Inflammatory macrophage treated with lipopolysaccharide for 4 hours (primary cell): ENCODE measurements at regions not wholly inside any gene's neighbourhood (a gene's known extent, or its start where the extent isn't known, plus 50 kb on each side); places are given as distances from the start of the nearest gene placed in this dataset.
A peak's percentile ranks its signal among the peaks of the same experiment; 100 is the strongest.
"Not testable (repeated sequence)": the region's sequence is repeated elsewhere in the genome, so short reads cannot be mapped to it uniquely, and the experiment has no call there.

Experiments used
- DNase-seq: peaks from one replicate; pipeline ENCODE4 v3.0.0-alpha.2; 2020

DNA sequence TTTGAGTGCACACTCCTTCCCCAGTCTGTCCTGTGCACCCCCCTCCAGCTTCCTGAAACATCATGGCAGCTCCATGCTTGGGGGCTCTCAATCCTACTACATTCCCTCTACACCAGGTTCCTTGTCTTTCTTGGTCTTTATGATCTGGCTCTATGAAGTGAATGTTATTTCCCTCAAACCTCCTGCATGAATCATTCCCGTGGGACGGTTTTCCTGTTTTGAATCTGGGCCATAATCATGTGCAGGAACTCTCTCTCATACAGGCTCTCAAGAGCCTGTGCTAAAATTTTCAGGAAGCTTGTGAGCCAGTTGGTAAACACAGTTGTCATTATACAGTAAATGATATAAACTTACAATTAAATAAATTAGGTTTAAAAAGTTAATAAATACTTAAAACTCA is 89.8 kb upstream of the KCNE2 start:
- DNase-seq, result peak; percentile 12

DNA sequence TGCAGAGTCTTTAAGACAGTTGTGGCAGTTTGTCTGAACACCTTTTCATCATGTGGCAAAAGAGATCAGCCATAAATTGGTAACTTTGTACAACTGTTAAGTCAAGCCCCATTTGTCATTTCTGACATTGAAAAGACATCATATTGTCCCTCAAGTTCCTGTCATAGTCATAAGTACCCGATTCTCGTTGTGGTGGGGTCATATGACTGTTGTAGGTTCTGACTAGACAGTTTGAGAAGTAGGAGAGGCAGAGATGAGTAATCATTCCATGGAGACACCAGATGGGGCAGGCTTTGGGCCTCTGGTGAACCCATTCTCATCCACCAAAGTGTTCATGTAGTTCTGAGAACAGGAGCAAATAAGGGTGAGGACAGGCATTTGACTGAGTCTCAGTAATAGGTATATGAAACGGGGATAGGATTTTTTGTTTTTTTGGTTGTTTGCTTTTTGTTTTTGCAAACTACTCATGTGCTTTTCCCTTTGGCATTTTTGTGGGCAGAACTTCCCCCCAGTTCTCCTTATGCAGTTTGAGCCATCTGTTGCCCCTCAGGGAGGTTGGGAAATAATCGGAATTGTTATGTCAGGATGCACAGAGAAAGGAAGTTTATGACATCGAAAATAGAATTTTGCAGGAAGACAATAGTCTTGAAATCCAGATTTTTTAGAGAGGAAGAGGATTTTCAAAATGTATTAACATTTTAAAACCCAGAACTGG is 86.9 kb upstream of the KCNE2 start:
- peak; percentile 74 for DNase-seq

DNA sequence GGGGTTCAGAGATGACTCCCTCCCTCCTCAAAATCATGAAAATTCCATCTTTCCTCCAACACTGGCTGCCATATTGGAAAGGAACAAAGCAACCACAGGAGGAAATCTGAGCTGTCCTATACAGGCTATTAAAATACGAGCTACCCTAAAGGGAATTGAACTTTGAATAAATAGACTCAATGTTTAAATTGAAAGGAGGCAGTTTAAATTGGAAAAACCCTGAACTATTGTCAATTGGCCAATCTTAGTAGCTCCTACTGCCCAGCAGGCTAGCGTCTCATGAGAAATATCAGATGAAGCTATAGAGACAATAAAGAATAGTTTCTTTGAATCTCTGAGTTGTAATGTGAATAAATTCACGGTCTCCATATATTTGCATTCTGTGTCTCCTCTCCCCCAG is 85.4 kb upstream of the KCNE2 start:
- no peak for DNase-seq

DNA sequence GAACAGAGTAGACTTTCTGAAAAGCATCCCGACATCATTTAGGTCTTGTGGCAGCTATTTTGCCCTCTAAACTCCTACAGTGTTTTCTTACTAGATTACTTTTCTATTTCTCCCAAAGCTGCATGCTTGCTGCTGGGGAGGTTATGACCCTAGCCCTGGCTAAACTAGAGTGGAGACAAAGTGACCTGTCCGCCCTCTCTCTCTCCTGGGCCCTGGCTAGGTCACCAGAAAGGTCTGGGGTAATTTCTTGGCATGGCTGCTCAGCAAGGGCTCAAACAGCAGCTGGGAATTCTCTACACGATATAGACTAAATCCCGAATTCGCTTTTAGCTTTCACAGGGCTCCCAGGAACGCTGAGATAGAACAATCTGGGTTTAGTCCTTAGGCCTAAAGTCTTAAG is 84.5 kb upstream of the KCNE2 start:
- no peak for DNase-seq

DNA sequence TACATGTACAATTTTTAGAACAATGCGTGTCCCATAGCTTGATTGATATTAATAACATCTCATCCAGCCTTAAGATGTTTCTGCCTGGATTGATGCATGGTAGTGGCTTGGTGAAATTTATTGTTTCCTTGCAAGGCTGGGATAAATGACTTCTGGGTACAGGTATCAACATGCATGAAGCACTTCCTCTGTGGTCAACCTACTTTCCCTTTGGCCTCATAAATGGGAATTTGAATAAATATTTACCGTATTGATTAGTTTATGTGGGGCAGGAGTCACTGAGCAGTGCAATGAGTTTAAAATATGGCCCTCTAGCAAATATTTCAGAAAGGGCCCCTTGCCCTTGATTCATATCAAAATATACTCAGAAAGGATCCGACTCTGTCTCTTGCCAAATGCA is 83.9 kb upstream of the KCNE2 start:
- DNase-seq, result no peak

DNA sequence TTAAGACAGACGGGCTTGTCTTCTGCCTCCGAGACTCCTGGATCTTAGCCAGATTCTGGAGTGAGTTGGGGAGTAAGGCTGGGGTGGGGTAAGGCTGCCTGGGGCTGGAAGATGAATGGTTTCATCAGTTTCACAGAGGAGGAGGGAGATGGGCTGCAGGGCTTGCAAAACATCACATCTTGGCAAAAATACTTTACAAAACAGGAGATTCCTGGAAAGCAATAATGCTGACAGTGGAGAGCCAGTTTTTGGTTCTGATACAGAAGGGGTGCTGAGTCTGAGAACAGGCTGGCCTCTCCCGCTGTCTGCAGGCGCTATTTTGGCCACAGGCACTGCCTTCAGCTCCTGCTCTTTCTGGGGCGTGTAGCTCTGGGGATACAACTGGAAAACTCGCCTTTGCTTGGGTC is 83.4 kb upstream of the KCNE2 start:
- no peak for DNase-seq

DNA sequence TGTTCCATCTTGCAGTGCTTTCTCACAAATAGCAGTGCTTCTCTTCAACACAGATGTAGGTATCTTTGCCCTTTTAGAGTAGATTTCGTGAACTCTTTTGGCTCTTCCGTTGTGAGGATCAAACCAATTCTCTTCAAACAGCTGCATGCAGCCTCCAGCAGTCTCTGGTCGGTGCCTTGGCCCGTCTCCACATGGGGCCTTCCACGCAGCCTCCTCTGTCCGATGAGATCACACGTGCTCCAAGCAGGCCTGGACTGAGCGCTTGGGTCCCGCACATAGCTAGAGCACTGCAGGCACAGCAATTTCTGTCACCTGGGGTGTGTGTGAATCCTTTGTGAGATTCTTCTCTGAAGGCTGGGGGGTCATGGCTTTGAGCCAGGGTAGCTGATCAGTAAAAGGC is 82.8 kb upstream of the KCNE2 start:
- no peak for DNase-seq

DNA sequence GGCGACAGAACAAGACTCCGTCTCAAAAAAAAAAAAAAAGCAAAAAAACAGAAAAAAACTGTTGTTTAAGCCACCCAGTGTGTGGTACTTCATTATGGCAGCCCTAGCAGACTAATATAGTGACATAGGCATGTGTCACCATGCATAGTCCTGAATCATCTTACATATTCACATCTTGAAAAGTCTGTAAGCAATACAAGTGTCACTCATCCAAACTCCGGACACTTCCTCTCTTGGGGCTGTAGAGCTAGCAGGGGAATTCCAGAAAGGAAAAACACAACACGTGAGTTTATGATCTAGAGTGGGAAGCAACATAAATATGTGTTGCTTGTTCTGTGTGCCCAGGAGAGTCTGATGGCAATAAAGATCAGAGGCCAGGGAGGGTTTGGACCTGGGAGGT is 81.6 kb upstream of the KCNE2 start:
- peak; percentile 88 for DNase-seq

DNA sequence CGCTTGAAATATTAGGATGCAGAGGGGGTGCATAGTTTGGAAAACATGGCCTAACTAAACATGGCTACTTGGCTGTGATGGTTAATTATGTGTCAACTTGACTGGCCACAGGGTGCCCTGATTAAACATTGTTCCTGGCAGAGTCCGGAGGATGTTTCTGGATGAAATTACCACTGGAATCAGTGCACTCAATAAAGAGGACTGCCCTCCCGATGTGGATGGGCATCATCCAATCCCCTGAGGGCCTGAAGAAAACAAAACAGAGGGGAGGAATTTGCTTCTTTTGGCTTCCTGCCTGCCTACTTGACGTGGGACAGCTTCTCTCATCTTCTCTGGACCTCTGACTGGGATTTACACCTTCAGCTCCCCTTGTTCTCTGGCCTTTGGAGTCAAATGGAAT is 79.1 kb upstream of the KCNE2 start:
- no peak for DNase-seq

DNA sequence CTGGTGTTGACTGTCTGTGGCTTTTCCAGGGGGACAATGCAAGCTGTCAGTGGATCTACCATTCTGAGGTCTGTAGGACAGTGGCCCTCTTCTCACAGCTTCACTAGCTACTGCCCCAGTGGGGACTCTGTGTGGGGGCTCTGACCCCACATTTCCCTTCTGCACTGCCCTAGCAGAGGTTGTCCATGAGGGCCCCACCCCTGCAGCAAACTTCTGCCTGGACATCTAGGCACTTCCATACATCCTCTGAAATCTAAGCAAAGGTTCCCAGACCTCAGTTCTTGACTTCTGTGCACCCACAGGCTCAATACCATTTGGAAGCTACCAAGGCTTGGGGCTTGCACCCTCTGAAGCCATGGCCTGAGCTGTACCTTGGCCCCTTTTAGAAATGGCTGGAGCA is 75.8 kb upstream of the KCNE2 start:
- DNase-seq, result not testable (repeated sequence)

DNA sequence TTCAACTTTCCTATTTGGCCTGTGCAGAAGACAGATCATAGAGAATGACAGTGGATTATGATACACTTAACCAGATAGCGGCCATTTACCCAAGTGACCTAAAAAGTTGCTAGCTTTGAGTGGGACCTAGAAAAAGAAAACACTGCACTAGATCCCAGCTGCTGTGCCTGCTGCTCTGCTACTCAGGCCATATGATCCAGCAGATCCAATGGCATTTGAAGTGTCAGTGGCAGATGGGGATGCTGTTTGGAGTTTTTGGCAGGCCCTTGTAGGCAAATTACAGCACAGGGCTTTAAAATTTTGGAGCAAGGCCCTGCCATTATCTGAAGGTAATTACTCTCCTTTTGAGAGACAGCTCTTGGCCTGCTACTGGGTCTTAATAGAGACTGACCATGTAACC is 74.0 kb upstream of the KCNE2 start:
- DNase-seq, result no peak

DNA sequence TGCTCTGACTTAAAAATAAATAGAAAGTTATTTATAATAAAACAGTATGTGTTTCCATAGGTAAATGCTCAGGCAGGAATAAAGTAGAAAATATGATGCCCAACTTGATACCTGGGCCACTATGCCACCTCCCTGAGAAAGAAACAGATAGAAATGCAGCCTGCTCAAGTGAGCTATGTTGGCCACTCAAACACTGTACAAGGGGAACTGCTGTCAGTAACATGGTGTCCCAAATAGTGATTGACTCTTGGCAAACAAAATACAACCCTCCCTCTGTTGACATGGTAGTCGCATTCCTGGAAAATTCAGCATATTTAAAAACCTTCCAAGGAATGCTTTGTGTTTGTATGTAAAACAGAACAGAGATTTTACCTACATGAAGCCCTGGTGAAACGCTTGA is 66.9 kb upstream of the KCNE2 start:
- no peak for DNase-seq

DNA sequence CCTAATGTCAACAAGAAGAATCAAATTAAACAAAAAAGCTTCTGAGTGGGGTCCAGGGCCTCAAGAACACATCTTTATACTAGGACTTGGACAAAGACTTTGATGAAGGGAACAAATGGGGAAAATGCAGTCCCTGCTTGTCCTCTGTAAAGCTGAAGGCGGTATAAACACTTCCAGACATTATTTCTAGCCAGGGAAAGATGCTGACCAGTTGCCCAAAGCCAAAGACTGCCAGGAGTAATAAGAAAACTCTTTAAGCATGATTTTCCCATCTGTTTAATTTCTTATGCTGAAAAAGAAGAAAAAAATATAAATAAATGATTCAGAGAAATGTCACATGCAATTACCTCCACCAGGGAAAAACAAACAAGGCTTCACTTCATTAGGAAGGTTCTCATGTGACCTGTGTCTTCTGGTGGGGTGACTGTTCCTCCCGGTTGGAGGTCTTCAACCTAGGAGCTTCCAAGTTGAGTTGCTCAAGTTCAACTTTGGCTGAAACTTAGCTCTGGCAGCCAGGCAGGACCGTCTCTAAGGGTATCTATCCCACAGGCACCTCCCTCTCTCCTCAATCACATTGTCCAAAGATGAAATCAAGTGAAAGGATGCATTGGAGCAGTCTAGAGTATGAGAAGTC is 65.2 kb upstream of the KCNE2 start:
- DNase-seq, result no peak

DNA sequence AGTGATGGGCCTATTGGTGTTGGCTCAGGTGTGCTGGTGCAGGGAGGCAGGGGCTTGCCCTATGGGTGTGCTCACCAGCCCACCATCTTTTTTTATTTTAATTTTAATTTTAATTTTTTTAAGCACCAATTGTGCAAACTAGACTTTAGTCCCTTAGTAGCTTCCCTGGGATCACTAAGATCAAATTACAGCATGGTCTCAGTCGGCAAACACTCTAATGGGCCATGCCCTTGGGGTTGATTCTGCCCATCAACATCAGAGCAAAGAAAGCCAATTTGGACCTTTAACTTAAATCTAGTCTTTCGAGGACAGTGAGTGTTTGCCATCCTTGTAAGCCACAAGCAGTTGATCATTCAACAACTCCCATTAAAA is 64.7 kb upstream of the KCNE2 start:
- no peak for DNase-seq

DNA sequence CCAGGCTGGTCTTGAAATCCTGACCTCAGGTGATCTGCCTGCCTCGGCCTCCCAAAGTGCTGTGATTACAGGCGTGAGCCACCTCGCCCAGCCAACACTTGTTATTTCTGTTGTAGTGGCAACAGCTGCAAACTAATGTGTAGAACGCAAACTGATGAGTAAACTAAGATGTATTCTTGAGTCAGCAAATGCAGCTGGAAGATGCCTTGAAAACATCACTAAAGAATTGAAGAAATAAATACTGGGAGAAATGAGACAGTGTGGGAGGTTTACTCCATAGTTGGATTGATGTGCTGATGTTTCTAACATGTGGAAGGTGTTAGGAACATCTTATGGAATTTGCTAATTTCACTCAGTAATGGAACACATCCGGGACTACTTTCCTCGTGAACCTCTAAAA is 61.3 kb upstream of the KCNE2 start:
- no peak for DNase-seq

DNA sequence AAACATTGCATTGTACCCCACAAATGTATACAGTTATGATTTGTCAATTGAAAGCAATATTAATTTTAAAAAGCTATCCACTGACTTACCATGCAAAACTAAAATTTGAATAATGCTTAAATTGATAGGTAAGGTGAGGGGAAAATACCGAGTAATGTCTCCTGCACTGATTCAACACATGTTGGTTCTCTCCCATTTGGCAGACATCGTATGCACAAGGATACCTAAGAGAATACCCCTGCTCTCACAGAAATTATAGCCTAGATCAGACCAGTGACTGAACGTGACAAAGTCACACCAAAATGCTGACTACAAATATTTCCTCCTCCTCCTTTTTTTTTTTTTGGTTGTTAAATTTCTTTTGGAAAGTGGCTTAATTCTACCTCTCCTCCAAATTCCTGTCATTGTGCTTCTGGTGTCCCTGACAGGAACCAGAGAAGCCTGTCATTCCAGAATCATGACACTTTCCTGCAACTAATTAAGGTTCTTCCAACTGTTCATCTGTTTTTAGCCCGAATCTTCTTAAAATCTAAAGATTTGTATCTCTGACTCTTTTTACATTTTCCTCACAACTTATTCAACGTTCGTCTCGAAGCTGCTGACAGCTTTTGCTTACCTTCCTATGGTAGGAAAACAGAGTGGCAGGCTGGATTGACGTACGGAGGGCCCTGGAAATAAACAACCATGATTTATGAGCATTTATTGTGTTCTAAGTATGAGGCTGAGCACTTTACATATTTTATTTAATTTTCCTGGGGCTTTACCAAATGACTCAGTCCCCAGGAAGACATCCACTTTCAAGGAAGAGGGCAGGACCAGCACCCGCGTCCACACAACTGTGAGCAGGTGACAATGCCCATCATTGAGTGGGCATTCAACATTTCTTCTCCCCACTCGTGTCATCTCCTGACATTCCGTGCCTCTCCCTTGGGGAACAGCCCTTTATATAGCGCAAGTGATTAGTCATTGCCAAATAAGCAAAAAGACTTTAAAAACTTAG is 57.9 kb upstream of the KCNE2 start:
- DNase-seq, result no peak

DNA sequence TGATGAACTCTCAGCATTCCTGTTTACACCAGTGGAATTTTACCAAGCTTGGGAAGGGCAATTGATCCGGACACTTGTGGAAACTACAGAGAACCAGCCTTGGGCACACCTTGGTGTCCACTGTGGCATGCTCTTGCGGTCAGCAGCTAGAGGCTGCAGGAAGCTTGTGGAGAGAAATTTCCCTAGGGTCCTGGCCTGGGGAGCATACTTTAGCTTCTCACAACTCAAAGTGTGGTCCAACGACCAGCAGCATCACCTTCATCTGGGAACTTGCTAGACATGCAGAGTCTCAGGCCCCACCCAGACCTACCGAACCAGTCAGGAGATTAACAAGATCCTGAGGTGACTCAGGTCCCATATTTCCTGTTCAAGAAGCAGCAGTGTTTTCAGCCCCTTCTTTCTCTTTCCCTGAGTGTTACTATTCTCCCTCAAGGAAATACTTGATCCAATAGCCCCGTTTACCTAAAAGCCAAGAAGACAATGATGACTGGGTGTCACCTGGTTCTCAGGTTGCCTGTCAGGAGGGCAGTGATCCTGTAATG is 55.7 kb upstream of the KCNE2 start:
- no peak for DNase-seq

DNA sequence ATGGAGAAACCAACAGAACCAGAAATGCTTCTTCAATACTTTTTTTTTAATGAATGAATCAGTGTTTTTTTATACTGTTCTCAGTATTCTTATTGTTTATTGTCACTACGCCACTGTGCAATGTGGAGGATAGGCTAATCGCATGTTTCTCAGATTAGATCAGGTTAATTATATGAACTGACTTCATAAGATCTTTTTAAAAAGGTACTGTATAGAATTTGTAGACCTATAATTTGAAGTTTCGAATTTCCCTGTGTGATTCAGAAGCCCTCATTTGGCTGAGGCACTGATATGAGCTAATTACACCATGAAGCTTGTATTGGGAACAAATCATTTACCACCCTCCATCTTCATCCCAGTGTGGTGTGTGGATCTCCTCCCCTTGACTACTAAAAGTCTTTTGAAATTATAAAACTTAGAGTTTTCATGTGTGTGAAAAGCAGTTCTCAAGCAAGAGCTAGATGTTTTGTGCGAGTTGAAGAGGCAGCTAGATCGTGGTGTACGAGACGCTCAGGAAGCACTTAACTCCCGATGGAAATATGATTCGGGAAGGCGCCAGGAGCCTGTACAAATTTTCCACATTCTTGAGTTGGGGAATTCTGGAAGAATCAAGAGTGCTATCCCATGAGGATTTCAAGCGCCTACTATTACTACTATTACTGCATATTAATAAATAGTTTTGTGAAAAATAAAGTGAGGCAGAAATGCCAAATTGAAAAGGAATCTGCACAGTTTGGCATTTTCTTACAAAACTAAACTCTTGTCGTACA is 52.1 kb upstream of the KCNE2 start:
- DNase-seq, result no peak

DNA sequence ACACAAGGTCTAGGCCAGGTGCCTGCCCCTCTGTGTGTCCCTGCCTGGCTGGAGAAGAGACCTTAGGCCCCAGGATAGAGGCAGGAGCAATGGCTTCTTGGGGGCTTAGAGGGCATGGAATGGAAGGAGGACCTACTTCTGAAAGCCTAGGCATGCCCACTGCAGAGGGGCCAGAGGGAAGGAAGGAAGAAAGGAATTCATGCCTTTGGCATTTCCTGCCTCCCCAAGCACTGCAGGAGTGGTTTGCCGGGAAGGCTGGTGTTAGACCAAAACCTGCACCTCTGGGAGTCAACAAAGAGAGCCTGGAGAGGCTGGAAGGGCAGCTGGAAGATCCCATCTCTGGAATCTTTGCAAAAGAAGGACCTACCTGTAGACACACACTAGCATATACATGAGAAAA is 50.7 kb upstream of the KCNE2 start:
- no peak for DNase-seq
